ENCODE measurements at regions not wholly inside any gene's neighbourhood (a gene's known extent, or its start where the extent isn't known, plus 50 kb on each side); places are given as distances from the start of the nearest gene placed in this dataset.

GRCh38 chr3:166962911-166963310 is 417.2 kb downstream of the ZBBX start (continued):
- TF ChIP-seq ARID2 (CRISPR knock-in tag; IDR thresholded peaks at IDR 0.05; ENCODE audit: borderline replicate concordance) (no peak), ZSCAN20 (CRISPR knock-in tag; IDR thresholded peaks at IDR 0.05; ENCODE audit: borderline replicate concordance) (no peak), ZNF530 (CRISPR knock-in tag; IDR thresholded peaks at IDR 0.05; ENCODE audit: low read depth) (no peak), TCF7 (IDR thresholded peaks at IDR 0.05; ENCODE audit: low read depth) (no peak; the same call in 1 of the 2 replicates), HNF4G (IDR thresholded peaks at IDR 0.05; ENCODE audit: borderline replicate concordance, low read depth, low read length) (no peak), HNF4G (CRISPR knock-in tag; IDR thresholded peaks at IDR 0.05; ENCODE audit: borderline replicate concordance, low read depth) (no peak), ZNF142 (CRISPR knock-in tag; IDR thresholded peaks at IDR 0.05) (no peak), ZBTB21 (CRISPR knock-in tag; IDR thresholded peaks at IDR 0.05) (no peak), PAWR (CRISPR knock-in tag; IDR thresholded peaks at IDR 0.05; ENCODE audit: borderline replicate concordance) (no peak), ZNF3 (CRISPR knock-in tag; IDR thresholded peaks at IDR 0.05) (no peak), GMEB2 (CRISPR knock-in tag; IDR thresholded peaks at IDR 0.05; ENCODE audit: low read depth) (no peak), HOXA7 (CRISPR knock-in tag; IDR thresholded peaks at IDR 0.05) (no peak)
- TF ChIP-seq, protein P1, sequence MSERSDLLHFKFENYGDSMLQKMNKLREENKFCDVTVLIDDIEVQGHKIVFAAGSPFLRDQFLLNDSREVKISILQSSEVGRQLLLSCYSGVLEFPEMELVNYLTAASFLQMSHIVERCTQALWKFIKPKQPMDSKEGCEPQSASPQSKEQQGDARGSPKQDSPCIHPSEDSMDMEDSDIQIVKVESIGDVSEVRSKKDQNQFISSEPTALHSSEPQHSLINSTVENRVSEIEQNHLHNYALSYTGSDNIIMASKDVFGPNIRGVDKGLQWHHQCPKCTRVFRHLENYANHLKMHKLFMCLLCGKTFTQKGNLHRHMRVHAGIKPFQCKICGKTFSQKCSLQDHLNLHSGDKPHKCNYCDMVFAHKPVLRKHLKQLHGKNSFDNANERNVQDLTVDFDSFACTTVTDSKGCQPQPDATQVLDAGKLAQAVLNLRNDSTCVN (CRISPR knock-in tag; IDR thresholded peaks at IDR 0.05; ENCODE audit: borderline replicate concordance): no peak
- TF ChIP-seq, protein P2, sequence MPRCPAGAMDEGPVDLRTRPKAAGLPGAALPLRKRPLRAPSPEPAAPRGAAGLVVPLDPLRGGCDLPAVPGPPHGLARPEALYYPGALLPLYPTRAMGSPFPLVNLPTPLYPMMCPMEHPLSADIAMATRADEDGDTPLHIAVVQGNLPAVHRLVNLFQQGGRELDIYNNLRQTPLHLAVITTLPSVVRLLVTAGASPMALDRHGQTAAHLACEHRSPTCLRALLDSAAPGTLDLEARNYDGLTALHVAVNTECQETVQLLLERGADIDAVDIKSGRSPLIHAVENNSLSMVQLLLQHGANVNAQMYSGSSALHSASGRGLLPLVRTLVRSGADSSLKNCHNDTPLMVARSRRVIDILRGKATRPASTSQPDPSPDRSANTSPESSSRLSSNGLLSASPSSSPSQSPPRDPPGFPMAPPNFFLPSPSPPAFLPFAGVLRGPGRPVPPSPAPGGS (CRISPR knock-in tag; IDR thresholded peaks at IDR 0.05): no peak
- TF ChIP-seq, protein P3, sequence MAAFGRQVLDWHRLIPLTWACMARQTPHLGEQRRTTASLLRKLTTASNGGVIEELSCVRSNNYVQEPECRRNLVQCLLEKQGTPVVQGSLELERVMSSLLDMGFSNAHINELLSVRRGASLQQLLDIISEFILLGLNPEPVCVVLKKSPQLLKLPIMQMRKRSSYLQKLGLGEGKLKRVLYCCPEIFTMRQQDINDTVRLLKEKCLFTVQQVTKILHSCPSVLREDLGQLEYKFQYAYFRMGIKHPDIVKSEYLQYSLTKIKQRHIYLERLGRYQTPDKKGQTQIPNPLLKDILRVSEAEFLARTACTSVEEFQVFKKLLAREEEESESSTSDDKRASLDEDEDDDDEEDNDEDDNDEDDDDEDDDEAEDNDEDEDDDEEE (CRISPR knock-in tag; IDR thresholded peaks at IDR 0.05): no peak
- TF ChIP-seq, protein P4, sequence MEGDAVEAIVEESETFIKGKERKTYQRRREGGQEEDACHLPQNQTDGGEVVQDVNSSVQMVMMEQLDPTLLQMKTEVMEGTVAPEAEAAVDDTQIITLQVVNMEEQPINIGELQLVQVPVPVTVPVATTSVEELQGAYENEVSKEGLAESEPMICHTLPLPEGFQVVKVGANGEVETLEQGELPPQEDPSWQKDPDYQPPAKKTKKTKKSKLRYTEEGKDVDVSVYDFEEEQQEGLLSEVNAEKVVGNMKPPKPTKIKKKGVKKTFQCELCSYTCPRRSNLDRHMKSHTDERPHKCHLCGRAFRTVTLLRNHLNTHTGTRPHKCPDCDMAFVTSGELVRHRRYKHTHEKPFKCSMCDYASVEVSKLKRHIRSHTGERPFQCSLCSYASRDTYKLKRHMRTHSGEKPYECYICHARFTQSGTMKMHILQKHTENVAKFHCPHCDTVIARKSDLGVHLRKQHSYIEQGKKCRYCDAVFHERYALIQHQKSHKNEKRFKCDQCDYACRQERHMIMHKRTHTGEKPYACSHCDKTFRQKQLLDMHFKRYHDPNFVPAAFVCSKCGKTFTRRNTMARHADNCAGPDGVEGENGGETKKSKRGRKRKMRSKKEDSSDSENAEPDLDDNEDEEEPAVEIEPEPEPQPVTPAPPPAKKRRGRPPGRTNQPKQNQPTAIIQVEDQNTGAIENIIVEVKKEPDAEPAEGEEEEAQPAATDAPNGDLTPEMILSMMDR (CRISPR knock-in tag; IDR thresholded peaks at IDR 0.05): no peak
- TF ChIP-seq, protein P5, sequence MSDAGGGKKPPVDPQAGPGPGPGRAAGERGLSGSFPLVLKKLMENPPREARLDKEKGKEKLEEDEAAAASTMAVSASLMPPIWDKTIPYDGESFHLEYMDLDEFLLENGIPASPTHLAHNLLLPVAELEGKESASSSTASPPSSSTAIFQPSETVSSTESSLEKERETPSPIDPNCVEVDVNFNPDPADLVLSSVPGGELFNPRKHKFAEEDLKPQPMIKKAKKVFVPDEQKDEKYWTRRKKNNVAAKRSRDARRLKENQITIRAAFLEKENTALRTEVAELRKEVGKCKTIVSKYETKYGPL (CRISPR knock-in tag; IDR thresholded peaks at IDR 0.05): no peak

Measured in HepG2 (cell line).